NCI-H446 (cell line): ENCODE measurements at regions not wholly inside any gene's neighbourhood (a gene's known extent, or its start where the extent isn't known, plus 50 kb on each side); places are given as distances from the start of the nearest gene placed in this dataset.

Experiments
- DNase-seq, 2 experiments: peaks; one replicate each; lab custom pipeline; 2025; lab: John Stamatoyannopoulos, UW

DNA sequence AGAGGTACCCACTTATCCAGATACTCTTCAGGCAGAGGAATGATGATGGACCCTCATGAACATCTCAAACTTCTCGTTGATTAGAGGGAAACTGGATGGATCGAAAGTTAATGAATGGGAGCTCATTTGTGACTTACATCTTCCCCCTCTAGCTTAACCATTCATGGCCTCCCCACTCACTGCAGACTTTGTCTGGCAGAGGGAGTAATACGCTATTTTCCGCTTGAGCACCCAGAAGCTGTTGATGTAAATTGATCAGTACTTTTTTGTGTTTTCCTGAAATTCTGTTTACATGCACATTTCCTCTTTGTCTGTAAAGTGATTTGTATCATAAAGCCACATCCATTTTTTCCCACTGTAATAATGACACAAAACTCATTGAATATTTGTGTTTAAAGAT lies 239.1 kb upstream of the RBFOX1 start:
- no peak for DNase-seq

DNA sequence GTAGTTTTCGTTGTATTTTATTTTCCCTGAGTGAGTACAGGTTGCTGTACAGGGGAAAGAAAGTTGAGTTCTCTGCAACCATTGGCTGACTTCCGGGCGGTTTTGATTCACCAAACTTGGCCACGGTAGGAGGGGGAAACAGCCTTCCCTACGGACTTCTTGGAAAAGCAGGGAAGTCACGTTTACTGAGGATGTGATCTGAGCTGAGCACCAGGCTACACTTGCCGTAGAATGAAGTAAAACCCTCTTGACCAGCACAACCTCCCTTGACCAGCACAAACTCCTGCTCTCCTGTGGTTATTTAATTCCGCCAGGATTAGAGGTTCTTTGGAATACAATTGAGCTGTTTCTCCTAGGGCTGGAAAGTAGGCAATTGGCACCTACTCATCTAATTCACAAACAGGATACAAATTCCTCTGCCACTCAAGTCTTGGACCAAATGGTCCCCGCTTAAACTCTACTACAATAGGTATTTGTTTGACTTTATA lies 242.0 kb upstream of the RBFOX1 start:
- DNase-seq: no peak

DNA sequence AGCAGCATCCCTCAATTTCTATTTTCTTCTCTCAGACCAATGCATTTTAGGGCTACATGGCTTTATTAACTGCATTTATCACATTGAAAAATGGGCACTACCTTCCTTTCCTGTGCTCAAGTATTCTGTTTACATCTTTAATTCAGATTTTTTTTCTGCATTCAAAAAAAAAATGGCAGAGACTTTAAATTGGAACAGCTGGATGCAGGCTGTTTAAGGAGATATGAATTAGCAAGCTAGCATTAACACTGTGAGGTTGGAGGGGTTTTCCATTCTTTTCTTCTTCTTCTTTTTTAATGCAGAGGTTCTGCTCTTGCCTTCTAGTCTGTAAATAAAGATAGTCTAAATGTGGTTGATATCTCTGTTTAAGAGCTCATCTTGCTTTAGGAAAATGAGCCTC lies 242.9 kb upstream of the RBFOX1 start:
- no peak for DNase-seq

DNA sequence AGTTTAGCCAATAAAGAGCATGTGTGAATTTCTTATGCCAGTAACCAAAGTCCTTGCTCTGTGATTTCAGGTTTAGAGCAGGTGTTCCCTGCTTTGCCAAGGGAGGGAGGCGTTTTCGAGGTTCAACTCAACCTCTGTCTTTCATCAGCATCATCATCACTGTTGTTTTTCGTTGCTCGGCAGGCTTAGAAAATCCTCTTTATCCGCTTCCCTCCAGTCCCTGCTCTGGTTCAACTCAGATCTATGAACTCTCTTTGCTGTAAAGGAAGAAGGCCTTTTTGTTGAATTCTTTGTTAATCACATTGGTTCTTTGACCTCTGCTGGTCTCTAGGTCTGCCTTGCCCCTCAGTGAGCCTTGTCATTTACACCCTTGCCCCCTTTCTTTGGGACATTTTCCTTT lies 243.9 kb upstream of the RBFOX1 start:
- no peak for DNase-seq

GRCh38 chr16:7086822-7087616 lies 245.6 kb upstream of the RBFOX1 start:
- DNase-seq: peak; percentile 0 to 2

DNA sequence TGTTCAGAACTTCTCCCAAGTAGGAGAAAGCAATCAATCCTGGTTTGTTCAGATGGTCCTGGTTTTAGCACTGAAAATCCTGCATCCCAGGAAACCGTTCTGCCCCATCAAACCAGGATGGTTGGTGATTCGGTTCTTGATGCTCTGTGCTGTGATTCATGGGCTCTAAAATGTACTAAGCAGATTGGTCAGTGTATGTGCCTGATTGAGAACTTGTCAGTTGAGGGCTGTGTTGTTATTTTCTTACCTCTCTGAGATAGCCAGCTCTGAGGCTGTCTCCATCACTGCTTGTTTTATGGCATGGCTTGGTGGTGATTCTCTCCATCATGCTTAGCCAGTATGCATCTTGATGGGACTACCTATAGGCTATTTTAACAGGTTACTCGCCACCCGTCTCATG lies 246.9 kb upstream of the RBFOX1 start:
- no peak for DNase-seq

GRCh38 chr16:7083096-7083495 lies 249.5 kb upstream of the RBFOX1 start:
- DNase-seq: no peak

DNA sequence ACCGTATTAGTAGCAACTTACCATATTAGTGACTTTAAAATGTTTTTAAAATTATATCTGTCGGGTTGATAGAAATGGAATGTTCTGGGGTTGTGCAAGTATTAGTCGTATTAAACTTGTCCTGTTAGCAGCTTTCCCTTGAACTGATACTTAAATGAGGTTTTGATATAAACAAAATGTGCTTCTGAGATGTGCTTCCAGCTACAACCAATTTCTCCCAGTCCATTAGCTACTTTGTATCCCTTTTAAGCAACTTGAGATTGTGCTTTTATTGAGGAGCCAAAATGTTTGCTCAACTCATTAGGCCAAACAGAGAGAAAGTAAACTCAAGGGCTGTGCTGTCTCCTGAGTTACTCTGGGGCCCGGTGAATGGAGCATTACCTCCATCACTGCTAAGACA lies 255.0 kb upstream of the RBFOX1 start:
- DNase-seq: no peak

DNA sequence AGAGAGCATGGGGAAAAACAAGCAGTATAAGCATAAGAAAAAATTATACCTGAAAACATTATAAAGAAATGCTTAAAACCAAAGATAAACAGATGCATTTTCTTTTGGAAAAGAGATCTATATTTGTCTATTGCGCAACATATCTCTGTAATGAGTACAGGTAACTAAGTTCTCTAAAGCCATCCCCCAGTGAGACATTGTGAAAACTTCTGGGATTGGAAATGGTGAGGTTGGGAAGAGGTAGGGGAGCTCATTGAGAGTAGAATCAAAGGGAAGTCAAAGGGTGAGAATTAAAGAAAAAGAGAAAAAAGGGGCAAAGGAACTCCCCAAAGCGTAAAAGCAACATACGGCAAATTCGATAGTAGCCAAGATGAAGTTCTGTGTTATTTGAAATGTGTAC lies 257.9 kb upstream of the RBFOX1 start:
- no peak for DNase-seq

DNA sequence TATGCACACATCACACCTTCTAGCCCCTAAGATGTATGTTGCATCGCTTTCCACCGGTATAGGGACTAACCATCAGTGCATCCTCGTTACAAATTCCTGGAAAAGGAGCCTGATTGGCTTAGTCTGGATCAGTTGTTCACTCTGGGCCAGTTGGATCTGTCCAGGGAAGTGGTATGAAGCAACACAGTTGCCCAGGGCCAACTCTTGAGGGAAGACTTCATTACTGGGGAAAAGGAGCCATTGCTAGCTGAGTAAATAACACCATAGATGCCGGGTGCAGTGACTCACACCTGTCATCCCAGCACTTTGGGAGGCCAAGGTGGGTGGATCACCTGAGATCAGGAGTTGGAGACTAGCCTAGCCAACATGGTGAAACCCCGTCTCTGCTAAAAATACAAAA lies 275.2 kb upstream of the RBFOX1 start:
- DNase-seq: no peak

DNA sequence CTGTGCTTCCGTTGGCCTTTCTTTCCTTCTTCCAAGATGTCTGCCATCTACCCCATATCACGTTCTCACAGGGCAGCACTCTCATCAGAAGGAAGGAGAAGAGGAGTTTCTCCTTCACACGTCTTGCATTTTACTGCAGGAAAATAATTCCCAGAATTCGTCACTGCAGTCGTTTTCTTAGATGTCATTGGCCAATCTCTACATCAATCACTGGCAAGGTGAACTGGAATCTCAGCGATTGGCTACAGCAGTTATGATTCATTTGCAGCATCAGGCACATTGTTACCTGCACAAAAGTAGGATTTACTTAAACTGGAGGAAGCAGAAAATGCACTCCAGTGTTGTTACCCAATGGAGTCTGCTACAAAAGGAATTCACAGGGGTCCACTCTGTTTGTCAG lies 277.2 kb upstream of the RBFOX1 start:
- DNase-seq: no peak

- DNase-seq: no peak
Observed at GRCh38 chr16:7051591-7052349, 280.9 kb upstream of the RBFOX1 start.

- DNase-seq: no peak
Observed at GRCh38 chr16:7044331-7044730, 288.3 kb upstream of the RBFOX1 start.

- DNase-seq: no peak
Observed at GRCh38 chr16:7038475-7038874, 294.2 kb upstream of the RBFOX1 start.

GRCh38 chr16:7037495-7037894 lies 295.1 kb upstream of the RBFOX1 start:
- no peak for DNase-seq

DNA sequence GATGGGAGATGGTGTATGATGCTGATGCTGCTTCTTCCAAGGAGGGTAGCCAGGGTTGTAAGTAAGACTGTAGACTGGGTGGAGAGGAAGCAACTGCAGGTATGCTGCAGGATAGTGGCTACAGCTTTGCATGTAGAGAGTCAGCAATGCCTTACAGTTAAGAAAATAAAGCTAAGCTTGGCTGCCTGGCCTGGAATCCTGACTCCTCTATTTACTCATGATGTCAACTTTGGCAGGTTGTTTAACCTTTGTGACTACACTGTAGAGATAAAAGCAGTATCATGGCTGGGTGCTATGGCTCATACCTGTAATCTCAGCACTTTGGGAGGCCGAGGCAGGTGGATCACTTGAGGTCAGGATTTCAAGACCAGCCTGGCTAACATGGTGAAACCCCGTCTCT lies 301.6 kb upstream of the RBFOX1 start:
- no peak for DNase-seq

- DNase-seq: no peak
Observed at GRCh38 chr16:7027401-7027800, 305.2 kb upstream of the RBFOX1 start.

GRCh38 chr16:7026639-7027038 lies 306.0 kb upstream of the RBFOX1 start:
- no peak for DNase-seq

GRCh38 chr16:7025616-7026190 lies 306.9 kb upstream of the RBFOX1 start:
- DNase-seq: peak; percentile 16 to 70

DNA sequence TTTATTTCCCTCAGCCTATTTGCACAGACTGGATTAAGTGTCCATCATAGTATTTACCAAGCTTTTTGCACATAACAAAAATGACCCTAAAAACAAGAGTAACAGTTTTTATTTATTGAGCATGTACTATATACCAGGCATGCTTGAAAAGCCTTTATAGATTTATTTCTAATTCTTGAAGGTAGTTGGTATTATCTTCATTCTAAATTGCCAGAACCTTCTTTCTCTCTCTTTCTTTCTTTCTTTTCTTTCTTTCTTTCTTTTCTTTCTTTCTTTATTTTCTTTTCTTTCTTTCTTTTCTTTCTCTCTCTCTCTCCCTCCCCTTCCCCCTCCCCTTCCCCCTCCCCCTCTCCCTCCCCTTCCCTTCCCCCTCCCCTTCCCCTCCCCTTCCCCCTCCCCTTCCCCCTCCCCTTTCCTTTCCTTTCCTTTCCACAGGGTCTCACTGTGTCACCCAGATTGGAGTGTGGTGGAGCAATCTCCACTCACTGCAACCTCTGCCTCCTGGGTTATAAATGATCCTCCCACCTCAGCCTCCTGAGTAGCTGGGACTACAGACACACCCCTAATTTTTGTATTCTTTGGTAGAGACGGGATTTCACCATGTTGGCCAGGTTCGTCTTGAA lies 310.9 kb upstream of the RBFOX1 start:
- DNase-seq: no peak

GRCh38 chr16:7017006-7017662 lies 315.5 kb upstream of the RBFOX1 start:
- DNase-seq: no peak

DNA sequence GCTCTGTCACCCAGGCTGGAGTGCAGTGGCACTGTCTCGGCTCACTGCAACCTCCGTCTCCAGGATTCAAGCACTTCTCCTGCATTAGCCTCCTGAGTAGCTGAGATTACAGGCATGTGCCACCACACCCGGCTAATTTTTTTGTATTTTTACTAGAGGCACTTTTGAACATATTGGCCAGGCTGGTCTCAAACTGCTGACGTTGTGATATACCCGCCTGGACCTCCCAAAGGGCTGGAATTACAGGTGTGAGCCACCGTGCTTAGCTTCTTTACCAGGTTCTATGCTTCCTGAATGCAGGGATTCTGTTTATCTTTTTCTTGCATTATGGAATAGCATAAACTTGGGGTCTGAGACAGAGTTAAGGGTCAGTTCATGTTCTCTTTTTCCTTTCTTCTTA lies 317.9 kb upstream of the RBFOX1 start:
- DNase-seq: no peak
